K562 (cell line): ENCODE measurements at regions not wholly inside any gene's neighbourhood (a gene's known extent, or its start where the extent isn't known, plus 50 kb on each side); places are given as distances from the start of the nearest gene placed in this dataset.

Experiments used
- CC2D1A ChIP-seq: fragments of 450-650 bp; IDR thresholded peaks from 2 replicates; pipeline ENCODE4 v1.6.1; 2017; ENCODE audit warnings: mild to moderate bottlenecking
- GABPB1 ChIP-seq: sonication (generic); formaldehyde crosslinking; IDR thresholded peaks from 2 replicates; pipeline ENCODE4 v1.8.0; 2022; ENCODE audit warnings: mild to moderate bottlenecking, missing genetic modification reagents
- GABPB2 ChIP-seq: fragments of 250-450 bp; sonication (Bioruptor Pico); conservative IDR thresholded peaks from 2 replicates; pipeline ENCODE4 v1.5.1; 2021; ENCODE audit warnings: mild to moderate bottlenecking
- HCFC1 ChIP-seq: IDR thresholded peaks from 2 replicates; pipeline ENCODE4 v1.6.1; 2012; ENCODE audit warnings: low read depth, low read length, improper control_type of control experiment
- HDAC1 ChIP-seq, 2 experiments: fragments of 450-650 bp; IDR thresholded peaks; 2 replicates each; pipeline ENCODE4 v1.6.1; 2016 to 2017; ENCODE audit warnings: inconsistent platforms in 1 of 2, mild to moderate bottlenecking in 1 of 2, moderate library complexity in 1 of 2
- HMGN3 ChIP-seq: IDR thresholded peaks from 2 replicates; pipeline ENCODE4 v1.6.1; 2011; ENCODE audit warnings: borderline replicate concordance, low read depth, mild to moderate bottlenecking, mixed read lengths, low read length; ENCODE audit not compliant: insufficient read length; ENCODE audit errors: extremely low read depth
- MTA3 ChIP-seq: fragments of 450-650 bp; formaldehyde crosslinking; IDR thresholded peaks from 2 replicates; pipeline ENCODE4 v1.6.1; 2017; ENCODE audit warnings: mild to moderate bottlenecking, borderline replicate concordance
- NCOA6 ChIP-seq: fragments of 450-650 bp; IDR thresholded peaks from 2 replicates; pipeline ENCODE4 v1.6.1; 2017; ENCODE audit warnings: mild to moderate bottlenecking
- NFATC3 ChIP-seq: fragments of 450-650 bp; IDR thresholded peaks from 2 replicates; pipeline ENCODE4 v1.6.1; 2017; ENCODE audit warnings: mild to moderate bottlenecking
- NFXL1 ChIP-seq: fragments of 450-650 bp; formaldehyde crosslinking; IDR thresholded peaks from 2 replicates; pipeline ENCODE4 v1.4.0; 2021; ENCODE audit warnings: mild to moderate bottlenecking
- PHTF2 ChIP-seq: fragments of 250-450 bp; sonication (Bioruptor Pico); IDR thresholded peaks from 2 replicates; pipeline ENCODE4 v1.5.0; 2021; ENCODE audit warnings: mild to moderate bottlenecking
- RBFOX2 ChIP-seq: fragments of 200-400 bp; formaldehyde crosslinking; IDR thresholded peaks from 2 replicates; pipeline ENCODE4 v1.6.1; 2017; ENCODE audit warnings: low read depth, mild to moderate bottlenecking, low read length, moderate library complexity
- SIN3A ChIP-seq, 2 experiments: fragments of 150-350 bp in 1 of 2; IDR thresholded peaks; 2 replicates each; pipeline ENCODE4 v1.6.1; 2011 to 2016; ENCODE audit warnings: borderline replicate concordance in 2 of 2, low read depth in 2 of 2, low read length in 2 of 2, mild to moderate bottlenecking in 2 of 2, moderate library complexity in 2 of 2; ENCODE audit not compliant: control insufficient read depth in 1 of 2
- TCFL5 ChIP-seq: fragments of 250-450 bp; sonication (Bioruptor Pico); conservative IDR thresholded peaks from 2 replicates; pipeline ENCODE4 v1.6.1; 2021; ENCODE audit warnings: mild to moderate bottlenecking, moderate library complexity, matching md5 sums
- U2AF1 ChIP-seq: fragments of 200-400 bp; formaldehyde crosslinking; optimal IDR thresholded peaks from 2 replicates; pipeline ENCODE3; 2017; ENCODE audit warnings: mild to moderate bottlenecking, low read depth, low read length, moderate library complexity
- ZBTB17 ChIP-seq: fragments of 450-650 bp; formaldehyde crosslinking; IDR thresholded peaks from 2 replicates; pipeline ENCODE4 v1.4.0; 2020; ENCODE audit warnings: mild to moderate bottlenecking
- ZNF121 ChIP-seq: sonication (generic); formaldehyde crosslinking; conservative IDR thresholded peaks from 2 replicates; pipeline ENCODE4 v1.8.0; 2022; ENCODE audit warnings: missing genetic modification reagents
- TF ChIP-seq, protein P1 (sequence below): fragments of 450-650 bp; formaldehyde crosslinking; IDR thresholded peaks from 2 replicates; pipeline ENCODE4 v1.4.0; 2020; ENCODE audit warnings: mild to moderate bottlenecking
- TF ChIP-seq, protein P2 (sequence below): fragments of 250-450 bp; sonication (Bioruptor Pico); IDR thresholded peaks from 2 replicates; pipeline ENCODE4 v1.5.0; 2021; ENCODE audit warnings: mild to moderate bottlenecking, borderline replicate concordance
- TF ChIP-seq, protein P3 (sequence below), 3 experiments: fragments of 200-800 bp in 1 of 3; sonication (Bioruptor generic) in 1 of 3; sonication (generic) in 1 of 3; formaldehyde crosslinking in 1 of 3; IDR thresholded peaks; 2 replicates each; pipeline versions ENCODE4 v1.6.1 to v1.8.0; 2016 to 2022; ENCODE audit warnings: mild to moderate bottlenecking in 2 of 3, missing compliant biosample characterization in 2 of 3, missing genetic modification characterization in 2 of 3, missing genetic modification reagents in 1 of 3
- TF ChIP-seq, protein P4 (sequence below): fragments of 250-450 bp; sonication (Bioruptor Pico); IDR thresholded peaks from 2 replicates; pipeline ENCODE4 v1.5.1; 2021; ENCODE audit warnings: mild to moderate bottlenecking
- TF ChIP-seq, protein P5 (sequence below): fragments of 250-450 bp; sonication (Bioruptor Pico); IDR thresholded peaks from 2 replicates; pipeline ENCODE4 v1.6.1; 2021; ENCODE audit warnings: mild to moderate bottlenecking

DNA sequence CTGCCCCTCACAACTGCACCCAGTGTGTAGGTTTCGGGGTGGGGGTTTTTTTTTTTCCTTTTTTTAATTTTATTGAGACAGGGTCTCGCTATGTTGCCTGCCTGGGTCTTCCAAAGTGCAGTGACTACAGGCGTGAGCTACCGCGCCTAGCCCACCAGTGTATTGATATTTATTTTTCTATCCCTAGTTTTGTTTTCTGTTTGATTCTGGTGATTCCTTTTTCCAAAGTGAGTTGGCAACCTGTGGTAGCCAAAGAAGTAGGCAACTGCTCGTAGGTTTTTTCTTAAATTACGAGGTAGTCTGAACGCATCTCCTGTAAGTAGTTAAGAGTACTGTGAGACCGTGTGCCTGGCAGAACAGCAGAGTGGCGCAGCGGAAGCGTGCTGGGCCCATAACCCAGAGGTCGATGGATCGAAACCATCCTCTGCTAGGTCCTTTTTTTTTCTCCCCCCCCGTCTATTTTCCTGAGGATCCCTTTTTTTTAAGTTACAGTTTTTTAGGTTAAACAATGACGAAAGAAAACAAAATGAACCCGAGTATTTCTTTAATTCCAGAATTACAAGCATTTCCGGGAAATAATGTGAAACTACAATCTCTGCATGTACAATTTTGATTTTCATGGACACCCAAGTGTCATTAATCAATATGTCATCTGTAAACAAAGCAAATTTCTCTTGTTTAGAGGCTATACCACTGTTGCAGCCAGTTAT is 78.7 kb upstream of the BTN3A2 start (continued):
- TF ChIP-seq MTA3: 0 out of 2 replicates have a peak, but pooled peaks have one; percentile 28
- TF ChIP-seq ZBTB17 (CRISPR knock-in tag): peak; percentile 18; the same call in 1 of the 2 replicates
- no peak for TF ChIP-seq ZNF121 (CRISPR knock-in tag)
- TF ChIP-seq CC2D1A: peak; percentile 51
- TF ChIP-seq NFATC3: peak; percentile 73
- TF ChIP-seq, protein P1, sequence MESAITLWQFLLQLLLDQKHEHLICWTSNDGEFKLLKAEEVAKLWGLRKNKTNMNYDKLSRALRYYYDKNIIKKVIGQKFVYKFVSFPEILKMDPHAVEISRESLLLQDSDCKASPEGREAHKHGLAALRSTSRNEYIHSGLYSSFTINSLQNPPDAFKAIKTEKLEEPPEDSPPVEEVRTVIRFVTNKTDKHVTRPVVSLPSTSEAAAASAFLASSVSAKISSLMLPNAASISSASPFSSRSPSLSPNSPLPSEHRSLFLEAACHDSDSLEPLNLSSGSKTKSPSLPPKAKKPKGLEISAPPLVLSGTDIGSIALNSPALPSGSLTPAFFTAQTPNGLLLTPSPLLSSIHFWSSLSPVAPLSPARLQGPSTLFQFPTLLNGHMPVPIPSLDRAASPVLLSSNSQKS (CRISPR knock-in tag): no peak
- TF ChIP-seq RBFOX2: 0 out of 2 replicates have a peak, but pooled peaks have one; percentile 27
- TF ChIP-seq, protein P2, sequence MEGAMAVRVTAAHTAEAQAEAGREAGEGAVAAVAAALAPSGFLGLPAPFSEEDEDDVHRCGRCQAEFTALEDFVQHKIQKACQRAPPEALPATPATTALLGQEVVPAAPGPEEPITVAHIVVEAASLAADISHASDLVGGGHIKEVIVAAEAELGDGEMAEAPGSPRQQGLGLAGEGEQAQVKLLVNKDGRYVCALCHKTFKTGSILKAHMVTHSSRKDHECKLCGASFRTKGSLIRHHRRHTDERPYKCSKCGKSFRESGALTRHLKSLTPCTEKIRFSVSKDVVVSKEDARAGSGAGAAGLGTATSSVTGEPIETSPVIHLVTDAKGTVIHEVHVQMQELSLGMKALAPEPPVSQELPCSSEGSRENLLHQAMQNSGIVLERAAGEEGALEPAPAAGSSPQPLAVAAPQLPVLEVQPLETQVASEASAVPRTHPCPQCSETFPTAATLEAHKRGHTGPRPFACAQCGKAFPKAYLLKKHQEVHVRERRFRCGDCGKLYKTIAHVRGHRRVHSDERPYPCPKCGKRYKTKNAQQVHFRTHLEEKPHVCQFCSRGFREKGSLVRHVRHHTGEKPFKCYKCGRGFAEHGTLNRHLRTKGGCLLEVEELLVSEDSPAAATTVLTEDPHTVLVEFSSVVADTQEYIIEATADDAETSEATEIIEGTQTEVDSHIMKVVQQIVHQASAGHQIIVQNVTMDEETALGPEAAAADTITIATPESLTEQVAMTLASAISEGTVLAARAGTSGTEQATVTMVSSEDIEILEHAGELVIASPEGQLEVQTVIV: no peak
- no peak for TF ChIP-seq HCFC1
- no peak for TF ChIP-seq SIN3A (IDR thresholded peaks at IDR 0.05; ENCODE audit: borderline replicate concordance in 2 of 2, control insufficient read depth in 1 of 2, low read depth in 2 of 2, low read length in 2 of 2)
- TF ChIP-seq TCFL5 (CRISPR knock-in tag): no peak
- peak in 1 of 2 experiments; percentile 94; a peak in 1 of 4 replicates for TF ChIP-seq HDAC1 (IDR thresholded peaks at IDR 0.05)
- no peak for TF ChIP-seq U2AF1
- TF ChIP-seq NFXL1: no peak
- TF ChIP-seq, protein P3, sequence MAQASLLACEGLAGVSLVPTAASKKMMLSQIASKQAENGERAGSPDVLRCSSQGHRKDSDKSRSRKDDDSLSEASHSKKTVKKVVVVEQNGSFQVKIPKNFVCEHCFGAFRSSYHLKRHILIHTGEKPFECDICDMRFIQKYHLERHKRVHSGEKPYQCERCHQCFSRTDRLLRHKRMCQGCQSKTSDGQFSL (CRISPR knock-in tag; IDR thresholded peaks at IDR 0.05): peak; percentile 91
- TF ChIP-seq, protein P3 (tag; IDR thresholded peaks at IDR 0.05): peak in 1 of 2 experiments; percentile 88; a peak in 2 of 4 replicates
- no peak; the same call in 1 of the 2 replicates for TF ChIP-seq GABPB2
- TF ChIP-seq PHTF2 (CRISPR knock-in tag): no peak
- no peak for TF ChIP-seq NCOA6
- TF ChIP-seq, protein P4, sequence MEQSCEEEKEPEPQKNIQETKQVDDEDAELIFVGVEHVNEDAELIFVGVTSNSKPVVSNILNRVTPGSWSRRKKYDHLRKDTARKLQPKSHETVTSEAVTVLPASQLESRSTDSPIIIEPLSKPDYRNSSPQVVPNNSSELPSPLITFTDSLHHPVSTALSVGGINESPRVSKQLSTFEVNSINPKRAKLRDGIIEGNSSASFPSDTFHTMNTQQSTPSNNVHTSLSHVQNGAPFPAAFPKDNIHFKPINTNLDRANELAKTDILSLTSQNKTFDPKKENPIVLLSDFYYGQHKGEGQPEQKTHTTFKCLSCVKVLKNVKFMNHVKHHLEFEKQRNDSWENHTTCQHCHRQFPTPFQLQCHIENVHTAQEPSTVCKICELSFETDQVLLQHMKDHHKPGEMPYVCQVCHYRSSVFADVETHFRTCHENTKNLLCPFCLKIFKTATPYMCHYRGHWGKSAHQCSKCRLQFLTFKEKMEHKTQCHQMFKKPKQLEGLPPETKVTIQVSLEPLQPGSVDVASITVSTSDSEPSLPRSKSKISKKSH (CRISPR knock-in tag): no peak
- TF ChIP-seq, protein P5, sequence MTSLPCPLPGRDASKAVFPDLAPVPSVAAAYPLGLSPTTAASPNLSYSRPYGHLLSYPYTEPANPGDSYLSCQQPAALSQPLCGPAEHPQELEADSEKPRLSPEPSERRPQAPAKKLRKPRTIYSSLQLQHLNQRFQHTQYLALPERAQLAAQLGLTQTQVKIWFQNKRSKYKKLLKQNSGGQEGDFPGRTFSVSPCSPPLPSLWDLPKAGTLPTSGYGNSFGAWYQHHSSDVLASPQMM: no peak
- TF ChIP-seq HMGN3: no peak
- peak; percentile 5; the same call in 1 of the 2 replicates for TF ChIP-seq GABPB1 (CRISPR knock-in tag)
